GM12875 (cell line): ENCODE measurements at regions not wholly inside any gene's neighbourhood (a gene's known extent, or its start where the extent isn't known, plus 50 kb on each side); places are given as distances from the start of the nearest gene placed in this dataset.

ENCODE experiments used
- H3K4me3 ChIP-seq: one replicate; pipeline ENCODE4 v1.5.1; 2011; ENCODE audit warnings: low read depth, low read length, control low read depth
- CTCF ChIP-seq: IDR thresholded peaks from 2 replicates; pipeline ENCODE4 v1.5.1; 2011; ENCODE audit warnings: low read depth, mild to moderate bottlenecking, control low read depth, inconsistent platforms, low read length, moderate library complexity, borderline replicate concordance; ENCODE audit not compliant: insufficient read depth

- H3K4me3 ChIP-seq, result no peak overlapping the region
- no peak for TF ChIP-seq CTCF
Measured at GRCh38 chr15:79676621-79677020, 220.2 kb downstream of the MTHFS start.

GRCh38 chr15:79677241-79677640, 219.6 kb downstream of the MTHFS start:
- no peak for TF ChIP-seq CTCF
- no peak overlapping the region for H3K4me3 ChIP-seq

GRCh38 chr15:79678032-79678701, 218.6 kb downstream of the MTHFS start:
- H3K4me3 ChIP-seq, result no peak overlapping the region
- no peak for TF ChIP-seq CTCF

GRCh38 chr15:79680720-79681119, 216.1 kb downstream of the MTHFS start:
- no peak overlapping the region for H3K4me3 ChIP-seq
- TF ChIP-seq CTCF, result no peak

GRCh38 chr15:79682285-79682684, 214.5 kb downstream of the MTHFS start:
- no peak for TF ChIP-seq CTCF
- H3K4me3 ChIP-seq, result no peak overlapping the region

GRCh38 chr15:79682851-79683288, 213.9 kb downstream of the MTHFS start:
- no peak overlapping the region for H3K4me3 ChIP-seq
- TF ChIP-seq CTCF, result no peak

- no peak overlapping the region for H3K4me3 ChIP-seq
- TF ChIP-seq CTCF, result no peak
Measured at GRCh38 chr15:79689030-79689429, 207.8 kb downstream of the MTHFS start.
